Activated CD8-positive, alpha-beta memory T cell treated with anti-CD3 and anti-CD28 coated beads, Interleukin-2, amount 50 U/mL, for 24 hours (primary cell): ENCODE measurements at regions not wholly inside any gene's neighbourhood (a gene's known extent, or its start where the extent isn't known, plus 50 kb on each side); places are given as distances from the start of the nearest gene placed in this dataset.
"Not testable (repeated sequence)": the region's sequence is repeated elsewhere in the genome, so short reads cannot be mapped to it uniquely, and the experiment has no call there.

Experiments used
- DNase-seq: peaks from one replicate; pipeline ENCODE4 v3.0.0-alpha.2; 2020; ENCODE audit errors: extremely low read depth

DNA sequence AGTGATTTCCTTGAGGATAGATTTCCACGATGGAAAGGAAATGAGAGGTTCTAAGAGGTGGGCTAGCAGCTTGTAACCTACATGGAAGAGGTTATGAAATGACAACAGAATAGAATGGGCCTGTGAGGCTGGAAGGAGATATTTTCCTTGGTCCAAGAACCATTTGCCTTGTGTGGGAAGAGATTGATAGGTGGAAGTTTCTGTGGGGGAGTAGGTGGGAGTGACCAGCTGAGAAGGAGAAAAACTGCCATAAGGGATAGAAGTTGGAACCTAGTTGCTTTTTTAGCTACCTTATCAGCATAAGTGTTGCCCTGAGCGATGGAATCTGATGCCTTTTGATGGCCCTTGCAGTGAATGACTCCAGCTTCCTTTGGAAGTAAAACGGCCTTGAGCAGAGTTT, 60.4 kb upstream of the NAA35 start:
- DNase-seq = not testable (repeated sequence)

DNA sequence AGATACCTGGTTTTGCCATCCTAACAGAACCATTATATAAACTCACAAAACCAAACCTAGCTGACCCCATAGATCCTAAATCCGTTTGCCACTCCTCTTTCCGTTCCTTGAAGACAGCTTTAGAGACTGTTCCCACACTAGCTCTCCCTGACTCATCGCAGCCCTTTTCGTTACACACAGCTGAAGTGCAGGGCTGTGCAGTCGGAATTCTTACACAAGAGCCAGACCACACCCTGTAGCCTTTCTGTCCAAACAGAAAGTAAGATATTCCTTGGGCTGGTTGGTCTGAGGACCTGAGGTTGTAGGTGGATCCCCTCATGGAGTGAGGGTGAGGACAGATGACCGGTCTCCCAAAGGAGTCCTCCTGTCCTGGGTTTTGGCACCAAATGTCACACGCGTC, 56.7 kb upstream of the NAA35 start:
- DNase-seq = no peak

- no peak for DNase-seq
Measured at GRCh38 chr9:85890962-85891361, 50.0 kb upstream of the NAA35 start.
